Endothelial cell of umbilical vein (primary cell): ENCODE measurements at regions not wholly inside any gene's neighbourhood (a gene's known extent, or its start where the extent isn't known, plus 50 kb on each side); places are given as distances from the start of the nearest gene placed in this dataset.

ENCODE experiments used
- BruUV-seq: library from RNA; stranded (reverse); fragments of 400-500 nt; replicated peaks from 2 replicates; lab custom pipeline; 2021; lab: Mats Ljungman, UMichigan
- CTCF ChIA-PET: fragments of 300-600, 350-600 bp; sonication (Branson Sonifier 250); formaldehyde crosslinking; loops from one replicate; lab custom pipeline; 2021; ENCODE audit warnings: antibody characterized with exemption, inconsistent platforms; lab: Charles Lee
- POLR2A ChIA-PET: fragments of 300-600, 350-600 bp; sonication (Branson Sonifier 250); formaldehyde crosslinking; loops from one replicate; lab custom pipeline; 2021; ENCODE audit warnings: antibody characterized with exemption, inconsistent platforms; lab: Charles Lee
- DNase-seq: peaks from one replicate; pipeline ENCODE4 v3.0.0-alpha.2; 2011; ENCODE audit warnings: low read depth, low spot score
- FAIRE-seq: peaks from 2 replicates; lab custom pipeline; 2011; peaks lifted over from hg19 to GRCh38; lab: Jason Lieb, UNC
- H2AFZ ChIP-seq: 2 replicates; pipeline ENCODE4 v1.6.0; 2012; ENCODE audit warnings: low read depth, low read length, control low read depth, inconsistent platforms
- H3K27ac ChIP-seq: 2 replicates; pipeline ENCODE4 v1.5.1; 2011; ENCODE audit warnings: low read depth, mild to moderate bottlenecking, control low read depth, low read length, moderate library complexity; ENCODE audit not compliant: insufficient read depth
- H3K27me3 ChIP-seq, 2 experiments: 2 replicates each; pipeline versions ENCODE4 v1.6.0 to v1.6.1; 2011; ENCODE audit warnings: low read length in 2 of 2, mixed read lengths in 1 of 2; ENCODE audit not compliant: control insufficient read depth in 2 of 2, insufficient read depth in 2 of 2
- H3K36me3 ChIP-seq, 2 experiments: 2 replicates in 1 of 2; 3 replicates in 1 of 2; pipeline ENCODE4 v1.5.1; 2011; ENCODE audit warnings: low read length in 2 of 2, mild to moderate bottlenecking in 1 of 2, moderate library complexity in 1 of 2; ENCODE audit not compliant: control insufficient read depth in 2 of 2, insufficient read depth in 2 of 2; ENCODE audit errors: extremely low read depth in 1 of 2
- H3K4me1 ChIP-seq: 3 replicates; pipeline ENCODE4 v1.5.1; 2011; ENCODE audit warnings: mild to moderate bottlenecking, low read length; ENCODE audit not compliant: control insufficient read depth, insufficient read depth; ENCODE audit errors: extremely low read depth
- H3K4me2 ChIP-seq: 2 replicates; pipeline ENCODE4 v1.6.1; 2011; ENCODE audit warnings: low read length, control low read depth, mixed read lengths; ENCODE audit not compliant: insufficient read depth
- H3K4me3 ChIP-seq, 3 experiments: fragments of 200-600 bp in 1 of 3; sonication (generic), shearing (Covaris generic) in 1 of 3; replicated peaks in 1 of 3; 2 replicates each; pipeline ENCODE4 v1.5.1; 2011 to 2016; ENCODE audit warnings: control low read depth in 3 of 3, low read length in 3 of 3, mild to moderate bottlenecking in 2 of 3, inconsistent platforms in 1 of 3, low read depth in 1 of 3, moderate library complexity in 1 of 3; ENCODE audit not compliant: insufficient read depth in 1 of 3
- H3K79me2 ChIP-seq: 2 replicates; pipeline ENCODE4 v1.6.0; 2012; ENCODE audit warnings: low read length, inconsistent platforms; ENCODE audit not compliant: control insufficient read depth, insufficient read depth
- H3K9ac ChIP-seq: replicated peaks from 2 replicates; pipeline ENCODE3; 2011; ENCODE audit warnings: low read length, control low read depth; ENCODE audit not compliant: insufficient read depth; ENCODE audit errors: extremely low read depth
- H3K9me1 ChIP-seq: replicated peaks from 3 replicates; pipeline ENCODE4 v1.6.0; 2011; ENCODE audit warnings: mild to moderate bottlenecking, low read length; ENCODE audit not compliant: control insufficient read depth, insufficient read depth; ENCODE audit errors: extremely low read depth
- H3K9me3 ChIP-seq: replicated peaks from 2 replicates; pipeline ENCODE4 v1.5.1; 2012; ENCODE audit warnings: low read length, inconsistent platforms; ENCODE audit not compliant: control insufficient read depth, insufficient read depth
- H4K20me1 ChIP-seq: replicated peaks from 2 replicates; pipeline ENCODE3; 2011; ENCODE audit warnings: mild to moderate bottlenecking, low read length; ENCODE audit not compliant: control insufficient read depth, insufficient read depth; ENCODE audit errors: extremely low read depth
- CTCF ChIP-seq, 2 donors: IDR thresholded peaks; 1 replicate in 1 of 2; 2 replicates in 1 of 2; pipeline ENCODE4 v1.5.1; 2011; ENCODE audit warnings: low read length in 2 of 2, mild to moderate bottlenecking in 2 of 2, moderate library complexity in 2 of 2, control low read depth in 1 of 2, inconsistent platforms in 1 of 2, low read depth in 1 of 2; ENCODE audit not compliant: insufficient read depth in 1 of 2; ENCODE audit errors: extremely low read depth in 1 of 2
- FOS ChIP-seq: IDR thresholded peaks from 2 replicates; pipeline ENCODE4 v1.6.1; 2011; ENCODE audit warnings: mild to moderate bottlenecking, low read length, moderate library complexity, borderline replicate concordance; ENCODE audit not compliant: insufficient read depth
- GATA2 ChIP-seq: IDR thresholded peaks from 2 replicates; pipeline ENCODE4 v1.7.0; 2011; ENCODE audit warnings: low read depth, mild to moderate bottlenecking, moderate library complexity, mixed read lengths, low read length; ENCODE audit not compliant: insufficient read length, insufficient read depth
- JUN ChIP-seq: IDR thresholded peaks from 2 replicates; pipeline ENCODE4 v1.6.1; 2011; ENCODE audit warnings: borderline replicate concordance, low read depth; ENCODE audit not compliant: insufficient read length, insufficient read depth
- MYC ChIP-seq: IDR thresholded peaks from one replicate; pipeline ENCODE4 v1.6.1; 2011; ENCODE audit warnings: mild to moderate bottlenecking, low read depth, low read length
- POLR2A ChIP-seq: IDR thresholded peaks from 2 replicates; pipeline ENCODE4 v1.6.1; 2012; ENCODE audit warnings: low read depth, mild to moderate bottlenecking, control low read depth, low read length
- POLR2AphosphoS5 ChIP-seq: IDR thresholded peaks from 2 replicates; pipeline ENCODE4 v1.6.1; 2012; ENCODE audit warnings: low read depth, mild to moderate bottlenecking, control low read depth, low read length, moderate library complexity; ENCODE audit not compliant: insufficient read depth
- dilution Hi-C: fragments of 300-500 bp; cut with MboI; formaldehyde crosslinking; loops from one replicate; pipeline ENCODE4 v1.15.0; 2019; ENCODE audit warnings: low sequenced_read_pairs; ENCODE audit not compliant: extremely low pct_ligation_motif_present
- intact Hi-C: fragments of 100-400 bp; cut with micrococcal nuclease; formaldehyde crosslinking; loops from one replicate; pipeline ENCODE4 v1.10.0; 2022

DNA sequence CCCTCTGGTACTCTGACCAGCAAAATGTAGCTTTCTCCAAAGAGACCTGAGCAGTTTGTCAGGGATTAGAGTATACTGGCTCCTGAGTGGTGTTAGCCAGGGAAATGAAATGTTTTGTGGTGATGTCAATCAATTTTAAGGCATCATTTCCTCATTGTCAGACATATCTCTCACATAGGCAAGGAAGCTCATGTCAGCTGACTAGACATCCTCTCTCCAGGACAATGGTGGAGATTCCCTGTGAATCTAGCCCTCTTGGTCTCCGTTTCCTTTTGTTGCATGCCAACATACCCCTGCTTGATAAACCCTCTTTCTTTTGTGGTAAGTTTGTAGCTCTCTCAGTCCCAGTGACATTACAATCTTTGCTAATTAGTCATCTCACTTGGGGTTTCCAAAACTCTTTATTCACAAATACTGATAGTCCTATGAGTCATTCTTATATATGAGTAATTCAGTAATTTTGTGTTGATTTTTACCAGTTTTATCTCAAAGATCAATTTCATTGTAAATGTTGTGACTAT, 135.6 kb upstream of the PTPRK start:
- peak overlapping the region; percentile 92 for H3K27ac ChIP-seq
- ChIA-PET POLR2A (interaction anchor here (1.0 to 1.3 kb wide), 2 partner anchors 18 to 135 kb away, joined by 3 to 5 read pairs; partner anchors contain the start of gene PTPRK), CTCF (interaction anchor here (1.0 to 1.9 kb wide), 10 partner anchors 9 to 919 kb away, joined by 3 to 7 read pairs (median 5); partner anchors contain the start of gene PTPRK)
- peak overlapping the region; percentile 5 for H2AFZ ChIP-seq
- peak; percentile 93 for DNase-seq
- no peaks in the 10 kb centered on the region for H4K20me1 ChIP-seq
- H3K4me2 ChIP-seq, result peak overlapping the region; percentile 29
- no TSS peak for BruUV-seq
- H3K27me3 ChIP-seq, result no peaks in the 10 kb centered on the region
- intact Hi-C loops, result loop anchor here (1.0 to 10.0 kb wide), 4 partner anchors 40 to 321 kb away; partner anchors contain the start of gene PTPRK
- H3K9me1 ChIP-seq, result no peaks in the 10 kb centered on the region
- H3K9ac ChIP-seq, result peak overlapping the region; percentile 72
- peaks cover 23% of the 10 kb centered on the region for H3K4me1 ChIP-seq
- FAIRE-seq, result peak; percentile 74
- peak; percentile 93 for TF ChIP-seq JUN
- peak; percentile 15 for TF ChIP-seq POLR2A
- TF ChIP-seq CTCF (IDR thresholded peaks at IDR 0.05; ENCODE audit: extremely low read depth in 1 of 2, insufficient read depth in 1 of 2, low read depth in 1 of 2, low read length in 2 of 2), result no peak
- peak; percentile 96 for TF ChIP-seq GATA2
- peak; percentile 72 for TF ChIP-seq POLR2AphosphoS5
- TF ChIP-seq FOS, result peak; percentile 98
- TF ChIP-seq MYC, result no peak
- no peaks in the 10 kb centered on the region for H3K36me3 ChIP-seq
- dilution Hi-C loops, result no loop called here
- no peak overlapping the region for H3K4me3 ChIP-seq
- H3K79me2 ChIP-seq, result no peaks in the 10 kb centered on the region
- no peaks in the 10 kb centered on the region for H3K9me3 ChIP-seq
